MM.1S (cell line): ENCODE measurements at regions not wholly inside any gene's neighbourhood (a gene's known extent, or its start where the extent isn't known, plus 50 kb on each side); places are given as distances from the start of the nearest gene placed in this dataset.

Source experiments
- DNase-seq: peaks from one replicate; pipeline ENCODE4 v3.0.0-alpha.2; 2015
- H2AFZ ChIP-seq: fragments of 300-600 bp; sonication (generic); 2 replicates; pipeline ENCODE4 v1.6.0; 2016; ENCODE audit warnings: antibody characterized with exemption, low read length
- H3F3A ChIP-seq: fragments of 300-600 bp; sonication (generic); 2 replicates; pipeline ENCODE4 v1.6.1; 2016; ENCODE audit warnings: mild to moderate bottlenecking, antibody characterized with exemption, low read length, moderate library complexity, mixed read lengths; ENCODE audit not compliant: insufficient read depth
- H3K27ac ChIP-seq: fragments of 300-600 bp; sonication (generic); 2 replicates; pipeline ENCODE4 v1.5.1; 2016; ENCODE audit warnings: mild to moderate bottlenecking, low read length
- H3K27me3 ChIP-seq: fragments of 300-600 bp; sonication (generic); replicated peaks from 2 replicates; pipeline ENCODE4 v1.6.0; 2016; ENCODE audit warnings: low read length; ENCODE audit not compliant: insufficient read depth
- H3K36me3 ChIP-seq: fragments of 300-600 bp; sonication (generic); replicated peaks from 2 replicates; pipeline ENCODE4 v1.6.1; 2016; ENCODE audit warnings: mild to moderate bottlenecking, low read length, mixed read lengths; ENCODE audit not compliant: insufficient read depth
- H3K4me1 ChIP-seq: fragments of 300-600 bp; sonication (generic); 2 replicates; pipeline ENCODE4 v1.6.1; 2016; ENCODE audit warnings: low read length, mixed read lengths
- H3K4me2 ChIP-seq: fragments of 300-600 bp; sonication (generic); 2 replicates; pipeline ENCODE4 v1.6.0; 2016; ENCODE audit warnings: low read depth, low read length
- H3K4me3 ChIP-seq: fragments of 300-600 bp; sonication (generic); 2 replicates; pipeline ENCODE4 v1.5.1; 2016; ENCODE audit warnings: low read length, mixed read lengths
- H3K79me2 ChIP-seq: fragments of 300-600 bp; sonication (generic); 2 replicates; pipeline ENCODE4 v1.6.1; 2016; ENCODE audit warnings: mixed run types, low read length, mixed read lengths
- H3K9ac ChIP-seq: fragments of 300-600 bp; sonication (generic); 2 replicates; pipeline ENCODE4 v1.6.1; 2016; ENCODE audit warnings: low read length, mixed read lengths
- H3K9me2 ChIP-seq: fragments of 300-600 bp; sonication (generic); replicated peaks from 2 replicates; pipeline ENCODE4 v1.6.1; 2016; ENCODE audit warnings: mild to moderate bottlenecking, low read length, mixed read lengths; ENCODE audit not compliant: insufficient read depth
- H3K9me3 ChIP-seq: fragments of 300-600 bp; sonication (generic); replicated peaks from 2 replicates; pipeline ENCODE4 v1.6.1; 2016; ENCODE audit warnings: mild to moderate bottlenecking, low read length, mixed read lengths; ENCODE audit not compliant: insufficient read depth
- H4K20me1 ChIP-seq: fragments of 300-600 bp; sonication (generic); 2 replicates; pipeline ENCODE4 v1.6.1; 2016; ENCODE audit warnings: mild to moderate bottlenecking, low read length, moderate library complexity, mixed read lengths; ENCODE audit not compliant: insufficient read depth
- EZH2 ChIP-seq: fragments of 300-600 bp; sonication (generic); optimal IDR thresholded peaks from 2 replicates; pipeline ENCODE3; 2017; ENCODE audit warnings: low read depth, mild to moderate bottlenecking, antibody characterized with exemption, low read length, mixed read lengths
- EZH2phosphoT487 ChIP-seq: fragments of 300-600 bp; sonication (generic); IDR thresholded peaks from 2 replicates; pipeline ENCODE4 v1.6.1; 2018; ENCODE audit warnings: antibody characterized with exemption, low read length
- TF ChIP-seq, protein P1 (sequence below): fragments of 300-600 bp; sonication (generic); IDR thresholded peaks from 2 replicates; pipeline ENCODE4 v1.5.1; 2016; ENCODE audit warnings: antibody characterized with exemption, low read length, mixed read lengths

DNA sequence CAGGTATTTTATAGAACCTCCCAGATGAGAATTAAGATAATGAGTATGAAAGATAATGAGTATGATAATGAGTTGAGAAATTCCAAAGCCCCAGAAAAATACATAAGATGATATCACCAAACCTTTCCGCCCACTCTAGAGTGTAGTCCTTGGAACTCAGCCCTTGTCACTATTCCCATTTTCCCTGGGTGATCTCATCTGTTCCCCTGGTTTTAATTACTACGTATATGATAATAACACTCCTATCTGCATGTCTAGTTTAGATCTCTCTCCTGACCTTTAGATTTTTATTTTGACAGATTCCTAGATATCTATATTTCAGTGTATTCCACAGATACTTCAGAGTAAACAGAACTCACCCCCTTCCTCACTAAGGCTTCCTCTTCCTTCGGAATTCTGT is 51.0 kb upstream of the ASIP start:
- Histone ChIP-seq H3K9me3 (no peaks in the 10 kb centered on the region), H3K4me3 (no peak overlapping the region), H3K36me3 (no peaks in the 10 kb centered on the region), H4K20me1 (no peaks in the 10 kb centered on the region), H3K9me2 (no peaks in the 10 kb centered on the region), H3K4me2 (no peak overlapping the region), H3K4me1 (no peaks in the 10 kb centered on the region), H2AFZ (no peak overlapping the region), H3K9ac (no peak overlapping the region), H3K79me2 (no peaks in the 10 kb centered on the region), H3K27me3 (no peaks in the 10 kb centered on the region), H3F3A (no peaks in the 10 kb centered on the region), H3K27ac (no peak overlapping the region)
- no peak for DNase-seq
- TF ChIP-seq, protein P1, sequence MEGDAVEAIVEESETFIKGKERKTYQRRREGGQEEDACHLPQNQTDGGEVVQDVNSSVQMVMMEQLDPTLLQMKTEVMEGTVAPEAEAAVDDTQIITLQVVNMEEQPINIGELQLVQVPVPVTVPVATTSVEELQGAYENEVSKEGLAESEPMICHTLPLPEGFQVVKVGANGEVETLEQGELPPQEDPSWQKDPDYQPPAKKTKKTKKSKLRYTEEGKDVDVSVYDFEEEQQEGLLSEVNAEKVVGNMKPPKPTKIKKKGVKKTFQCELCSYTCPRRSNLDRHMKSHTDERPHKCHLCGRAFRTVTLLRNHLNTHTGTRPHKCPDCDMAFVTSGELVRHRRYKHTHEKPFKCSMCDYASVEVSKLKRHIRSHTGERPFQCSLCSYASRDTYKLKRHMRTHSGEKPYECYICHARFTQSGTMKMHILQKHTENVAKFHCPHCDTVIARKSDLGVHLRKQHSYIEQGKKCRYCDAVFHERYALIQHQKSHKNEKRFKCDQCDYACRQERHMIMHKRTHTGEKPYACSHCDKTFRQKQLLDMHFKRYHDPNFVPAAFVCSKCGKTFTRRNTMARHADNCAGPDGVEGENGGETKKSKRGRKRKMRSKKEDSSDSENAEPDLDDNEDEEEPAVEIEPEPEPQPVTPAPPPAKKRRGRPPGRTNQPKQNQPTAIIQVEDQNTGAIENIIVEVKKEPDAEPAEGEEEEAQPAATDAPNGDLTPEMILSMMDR, result no peak
- TF ChIP-seq EZH2 (no peak), EZH2phosphoT487 (no peak)

DNA sequence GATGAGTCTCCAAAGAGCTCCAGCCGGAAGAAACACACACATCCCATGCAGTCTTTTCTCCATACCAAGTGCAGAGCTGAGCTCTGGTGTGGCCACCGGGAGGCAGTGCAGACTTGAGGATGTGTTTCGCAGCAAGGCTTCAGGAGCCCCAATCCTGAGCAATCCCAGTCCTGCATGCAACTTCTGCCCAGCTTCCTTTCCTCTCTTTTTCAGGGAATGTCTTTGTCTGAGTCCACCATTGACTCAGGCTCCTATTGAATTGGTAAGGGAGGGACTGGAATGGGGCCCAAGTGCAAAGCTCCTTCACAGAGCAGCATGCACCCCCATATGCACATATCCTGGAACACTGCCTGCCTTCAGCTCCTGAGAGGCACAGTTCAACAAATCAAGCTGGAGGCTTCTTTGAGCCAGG is 50.5 kb upstream of the ASIP start:
- Histone ChIP-seq H2AFZ (no peak overlapping the region), H4K20me1 (no peaks in the 10 kb centered on the region), H3K4me2 (no peak overlapping the region), H3K27me3 (no peaks in the 10 kb centered on the region), H3K9me3 (no peaks in the 10 kb centered on the region), H3K27ac (no peak overlapping the region), H3F3A (no peaks in the 10 kb centered on the region), H3K79me2 (no peaks in the 10 kb centered on the region), H3K9ac (no peak overlapping the region), H3K4me1 (no peaks in the 10 kb centered on the region), H3K36me3 (no peaks in the 10 kb centered on the region), H3K4me3 (no peak overlapping the region), H3K9me2 (no peaks in the 10 kb centered on the region)
- TF ChIP-seq EZH2phosphoT487, result no peak
- TF ChIP-seq, protein P1, result peak; percentile 84
- DNase-seq, result peak; percentile 57
